Sigmoid colon (tissue), 4 donors: ENCODE measurements at regions not wholly inside any gene's neighbourhood (a gene's known extent, or its start where the extent isn't known, plus 50 kb on each side); places are given as distances from the start of the nearest gene placed in this dataset.

Source experiments
- EP300 ChIP-seq, 4 donors: sonication (generic); formaldehyde crosslinking; IDR thresholded peaks; one replicate each; pipeline ENCODE4 v1.6.1; 2017; ENCODE audit warnings: antibody characterized with exemption in 4 of 4
- POLR2A ChIP-seq, 2 donors: fragments of 450-650 bp; IDR thresholded peaks; one replicate each; pipeline ENCODE4 v1.6.1; 2016; ENCODE audit warnings: antibody characterized with exemption in 2 of 2, mild to moderate bottlenecking in 2 of 2, moderate library complexity in 2 of 2
- POLR2AphosphoS5 ChIP-seq, 4 donors: sonication (generic); formaldehyde crosslinking; IDR thresholded peaks; one replicate each; pipeline ENCODE4 v1.6.1; 2017; ENCODE audit warnings: antibody characterized with exemption in 4 of 4
- TF ChIP-seq, protein P1 (sequence below), 4 experiments: fragments of 450-650 bp in 3 of 4; fragments of 200-600 bp in 1 of 4; IDR thresholded peaks; one replicate each; pipeline ENCODE4 v1.5.1; 2016 to 2019; ENCODE audit warnings: antibody characterized with exemption in 4 of 4, mild to moderate bottlenecking in 3 of 4, moderate library complexity in 2 of 4

DNA sequence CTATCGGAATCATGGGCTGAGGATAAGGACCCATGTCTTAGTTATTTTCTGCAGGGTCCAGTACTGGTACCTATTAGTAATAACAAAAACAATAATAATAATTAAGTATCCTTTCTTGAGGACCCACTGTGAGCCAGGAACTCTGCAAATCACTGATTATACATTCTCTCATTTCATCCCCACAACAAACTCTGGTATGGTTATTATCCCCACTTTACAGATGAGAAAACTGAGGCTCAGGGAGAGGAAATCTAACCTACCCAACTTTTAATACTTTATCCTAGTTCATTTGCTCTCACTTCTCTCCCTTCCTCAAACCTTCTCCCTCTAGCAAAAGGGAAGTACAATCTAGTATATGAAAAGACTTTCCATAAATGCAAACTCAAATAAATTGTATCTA, 528.4 kb upstream of the PROK2 start:
- TF ChIP-seq, protein P1, sequence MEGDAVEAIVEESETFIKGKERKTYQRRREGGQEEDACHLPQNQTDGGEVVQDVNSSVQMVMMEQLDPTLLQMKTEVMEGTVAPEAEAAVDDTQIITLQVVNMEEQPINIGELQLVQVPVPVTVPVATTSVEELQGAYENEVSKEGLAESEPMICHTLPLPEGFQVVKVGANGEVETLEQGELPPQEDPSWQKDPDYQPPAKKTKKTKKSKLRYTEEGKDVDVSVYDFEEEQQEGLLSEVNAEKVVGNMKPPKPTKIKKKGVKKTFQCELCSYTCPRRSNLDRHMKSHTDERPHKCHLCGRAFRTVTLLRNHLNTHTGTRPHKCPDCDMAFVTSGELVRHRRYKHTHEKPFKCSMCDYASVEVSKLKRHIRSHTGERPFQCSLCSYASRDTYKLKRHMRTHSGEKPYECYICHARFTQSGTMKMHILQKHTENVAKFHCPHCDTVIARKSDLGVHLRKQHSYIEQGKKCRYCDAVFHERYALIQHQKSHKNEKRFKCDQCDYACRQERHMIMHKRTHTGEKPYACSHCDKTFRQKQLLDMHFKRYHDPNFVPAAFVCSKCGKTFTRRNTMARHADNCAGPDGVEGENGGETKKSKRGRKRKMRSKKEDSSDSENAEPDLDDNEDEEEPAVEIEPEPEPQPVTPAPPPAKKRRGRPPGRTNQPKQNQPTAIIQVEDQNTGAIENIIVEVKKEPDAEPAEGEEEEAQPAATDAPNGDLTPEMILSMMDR (IDR thresholded peaks at IDR 0.05), result no peak
- TF ChIP-seq POLR2AphosphoS5 (IDR thresholded peaks at IDR 0.05) (no peak), POLR2A (IDR thresholded peaks at IDR 0.05) (no peak), EP300 (IDR thresholded peaks at IDR 0.05) (no peak)
